GM23338 (cell line): ENCODE measurements at regions not wholly inside any gene's neighbourhood (a gene's known extent, or its start where the extent isn't known, plus 50 kb on each side); places are given as distances from the start of the nearest gene placed in this dataset.

Source experiments
- CREB1 ChIP-seq: fragments of 250-450 bp; sonication (Bioruptor Pico); IDR thresholded peaks from 2 replicates; pipeline ENCODE4 v1.5.0; 2020; ENCODE audit warnings: low read depth, mild to moderate bottlenecking, moderate library complexity
- CTCF ChIP-seq, 2 experiments: fragments of 200-600 bp in 1 of 2; sonication (generic) in 1 of 2; conservative IDR thresholded peaks; 2 replicates each; pipeline versions ENCODE4 v1.5.1 to v1.6.1; 2016 to 2017; ENCODE audit warnings: antibody characterized with exemption in 2 of 2, low read depth in 2 of 2, mild to moderate bottlenecking in 2 of 2, moderate library complexity in 1 of 2
- ETS1 ChIP-seq: IDR thresholded peaks from 2 replicates; pipeline ENCODE4 v1.6.1; 2016; ENCODE audit warnings: antibody characterized with exemption
- EZH2 ChIP-seq: fragments of 200-600 bp; sonication (generic); IDR thresholded peaks from one replicate; pipeline ENCODE4 v1.8.0; 2017; ENCODE audit warnings: antibody characterized with exemption, mild to moderate bottlenecking, low read depth; ENCODE audit not compliant: unreplicated experiment
- EZH2phosphoT487 ChIP-seq: fragments of 200-600 bp; sonication (generic); IDR thresholded peaks from one replicate; pipeline ENCODE4 v1.8.1; 2018; ENCODE audit warnings: antibody characterized with exemption; ENCODE audit not compliant: unreplicated experiment
- JUNB ChIP-seq: IDR thresholded peaks from one replicate; pipeline ENCODE4 v1.6.1; 2016; ENCODE audit warnings: antibody characterized with exemption; ENCODE audit not compliant: unreplicated experiment
- NANOG ChIP-seq: IDR thresholded peaks from 2 replicates; pipeline ENCODE4 v1.6.1; 2016; ENCODE audit warnings: antibody characterized with exemption, borderline replicate concordance
- POLR2AphosphoS5 ChIP-seq: IDR thresholded peaks from 2 replicates; pipeline ENCODE4 v1.6.1; 2016; ENCODE audit warnings: antibody characterized with exemption, low read depth
- REST ChIP-seq: IDR thresholded peaks from one replicate; pipeline ENCODE4 v1.6.1; 2018; ENCODE audit warnings: antibody characterized with exemption; ENCODE audit not compliant: unreplicated experiment
- STAT1 ChIP-seq: IDR thresholded peaks from one replicate; pipeline ENCODE4 v1.6.1; 2016; ENCODE audit warnings: antibody characterized with exemption; ENCODE audit not compliant: unreplicated experiment
- ZNF114 ChIP-seq: fragments of 250-450 bp; sonication (Bioruptor Pico); IDR thresholded peaks from 2 replicates; pipeline ENCODE4 v1.5.0; 2020; ENCODE audit warnings: mild to moderate bottlenecking, moderate library complexity
- ZNF331 ChIP-seq: fragments of 250-450 bp; sonication (Bioruptor Pico); IDR thresholded peaks from 2 replicates; pipeline ENCODE4 v1.5.0; 2020; ENCODE audit warnings: low read depth, mild to moderate bottlenecking, moderate library complexity
- ZNF462 ChIP-seq: fragments of 250-450 bp; sonication (Bioruptor Pico); IDR thresholded peaks from 2 replicates; pipeline ENCODE4 v1.5.0; 2020; ENCODE audit warnings: mild to moderate bottlenecking, moderate library complexity

GRCh38 chr14:46215801-46216200 lies 435.8 kb downstream of the RPL10L start:
- TF ChIP-seq CTCF (conservative IDR thresholded peaks at IDR 0.05; ENCODE audit: low read depth in 2 of 2) = no peak
- TF ChIP-seq JUNB = no peak
- TF ChIP-seq POLR2AphosphoS5 = no peak
- TF ChIP-seq EZH2 = no peak
- no peak for TF ChIP-seq STAT1
- no peak for TF ChIP-seq REST
- no peak for TF ChIP-seq EZH2phosphoT487
- TF ChIP-seq CREB1 = no peak
- no peak for TF ChIP-seq ETS1
- no peak for TF ChIP-seq ZNF462 (CRISPR knock-in tag)
- no peak for TF ChIP-seq ZNF331 (CRISPR knock-in tag)
- no peak for TF ChIP-seq NANOG
- no peak for TF ChIP-seq ZNF114
